ENCODE measurements at regions not wholly inside any gene's neighbourhood (a gene's known extent, or its start where the extent isn't known, plus 50 kb on each side); places are given as distances from the start of the nearest gene placed in this dataset.
"Not testable (repeated sequence)": the region's sequence is repeated elsewhere in the genome, so short reads cannot be mapped to it uniquely, and the experiment has no call there.

GRCh38 chr3:81863756-81864155 is 102.3 kb upstream of the GBE1 start:
- Mint-ChIP-seq H3K36me3 (ENCODE audit: low read depth) (no peaks in the 10 kb centered on the region), H3K4me1 (ENCODE audit: low read depth) (peaks cover 3% of the 10 kb centered on the region), H3K27ac (no peak overlapping the region), H3K9me3 (ENCODE audit: insufficient read depth) (no peaks in the 10 kb centered on the region), H3K27me3 (ENCODE audit: low read depth) (peaks cover 5% of the 10 kb centered on the region), H3K4me3 (no peak overlapping the region)
- ChIA-PET POLR2A (no interaction called here), CTCF (interaction anchor here (1.5 kb wide), 1 partner anchor 8 kb away, joined by 5 read pairs; no protein-coding TSS in a partner anchor)
- ATAC-seq (no peak), DNase-seq (no peak)

- CTCF ChIA-PET, result no interaction called here
- H3K36me3 Mint-ChIP-seq (ENCODE audit: low read depth), result no peaks in the 10 kb centered on the region
Observed at GRCh38 chr3:81861593-81861992, 100.1 kb upstream of the GBE1 start.

GRCh38 chr3:81859524-81859923 is 98.1 kb upstream of the GBE1 start:
- Mint-ChIP-seq H3K36me3 (ENCODE audit: low read depth) (no peaks in the 10 kb centered on the region), H3K27ac (no peak overlapping the region), H3K27me3 (ENCODE audit: low read depth) (peaks cover 5% of the 10 kb centered on the region), H3K9me3 (ENCODE audit: insufficient read depth) (no peaks in the 10 kb centered on the region), H3K4me1 (ENCODE audit: low read depth) (peaks cover 3% of the 10 kb centered on the region), H3K4me3 (no peak overlapping the region)
- ChIA-PET POLR2A (no interaction called here), CTCF (no interaction called here)
- ATAC-seq (no peak), DNase-seq (no peak)

More at GRCh38 chr3:81861593-81861992, 100.1 kb upstream of the GBE1 start:
- Mint-ChIP-seq H3K27me3 (ENCODE audit: low read depth) (peaks cover 5% of the 10 kb centered on the region), H3K4me3 (no peak overlapping the region), H3K27ac (no peak overlapping the region), H3K9me3 (ENCODE audit: insufficient read depth) (no peaks in the 10 kb centered on the region), H3K4me1 (ENCODE audit: low read depth) (peaks cover 3% of the 10 kb centered on the region)
- ATAC-seq (no peak), DNase-seq (no peak)
- POLR2A ChIA-PET, result no interaction called here

DNA sequence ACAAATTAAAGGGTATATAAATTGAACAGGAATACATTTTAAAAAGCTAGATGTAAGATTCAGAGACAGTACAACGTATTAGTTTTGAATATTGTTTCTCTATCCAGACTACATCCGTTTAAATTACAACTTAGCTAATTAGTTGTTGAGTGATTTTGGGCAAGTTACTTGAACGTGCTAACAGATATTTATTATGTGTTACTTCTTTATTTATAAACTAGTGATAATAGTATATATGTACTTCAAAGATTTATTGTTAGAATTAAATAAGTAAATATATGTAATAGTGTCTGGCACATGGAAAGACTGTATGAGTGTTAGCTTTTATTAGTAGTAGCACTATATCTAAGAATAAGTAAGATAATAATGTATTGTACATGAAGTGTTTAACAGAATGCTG is 92.0 kb upstream of the GBE1 start:
- ChIA-PET POLR2A (no interaction called here), CTCF (no interaction called here)
- Mint-ChIP-seq H3K27me3 (ENCODE audit: low read depth) (no peaks in the 10 kb centered on the region), H3K27ac (no peak overlapping the region), H3K4me3 (no peak overlapping the region), H3K36me3 (ENCODE audit: low read depth) (no peaks in the 10 kb centered on the region), H3K4me1 (ENCODE audit: low read depth) (no peaks in the 10 kb centered on the region), H3K9me3 (ENCODE audit: insufficient read depth) (no peaks in the 10 kb centered on the region)
- no peak for ATAC-seq
- DNase-seq, result no peak

GRCh38 chr3:81851176-81851575 is 89.7 kb upstream of the GBE1 start:
- Mint-ChIP-seq H3K4me3 (no peak overlapping the region), H3K27ac (no peak overlapping the region), H3K9me3 (ENCODE audit: insufficient read depth) (no peaks in the 10 kb centered on the region), H3K36me3 (ENCODE audit: low read depth) (no peaks in the 10 kb centered on the region), H3K4me1 (ENCODE audit: low read depth) (no peaks in the 10 kb centered on the region), H3K27me3 (ENCODE audit: low read depth) (no peaks in the 10 kb centered on the region)
- POLR2A ChIA-PET, result no interaction called here
- DNase-seq (no peak), ATAC-seq (no peak)
- CTCF ChIA-PET, result no interaction called here

DNA sequence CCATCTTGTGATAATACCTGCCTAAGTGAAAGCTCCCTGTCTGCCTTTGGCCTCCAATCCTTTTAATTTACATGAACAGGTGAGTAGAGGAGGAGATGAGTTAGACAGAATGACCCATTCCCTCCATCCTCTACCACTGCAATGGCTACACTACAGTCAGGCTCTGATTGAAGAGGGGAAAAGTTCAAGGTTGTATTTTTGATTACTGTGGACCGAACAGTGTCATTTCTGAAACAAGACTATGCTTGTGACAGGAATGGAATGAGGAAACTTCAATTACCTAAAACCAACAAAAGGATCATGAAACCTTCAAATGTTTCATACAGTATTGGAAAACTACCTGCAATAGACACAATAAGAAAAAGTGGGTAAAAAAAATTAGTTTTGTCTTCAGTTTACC is 85.5 kb upstream of the GBE1 start:
- no peak overlapping the region for H3K4me3 Mint-ChIP-seq
- ATAC-seq (no peak), DNase-seq (no peak)
- no peaks in the 10 kb centered on the region for H3K36me3 Mint-ChIP-seq (ENCODE audit: low read depth)
- no peaks in the 10 kb centered on the region for H3K27me3 Mint-ChIP-seq (ENCODE audit: low read depth)
- ChIA-PET POLR2A (no interaction called here), CTCF (no interaction called here)
- no peaks in the 10 kb centered on the region for H3K9me3 Mint-ChIP-seq (ENCODE audit: insufficient read depth)
- H3K4me1 Mint-ChIP-seq (ENCODE audit: low read depth), result no peaks in the 10 kb centered on the region
- H3K27ac Mint-ChIP-seq, result no peak overlapping the region

DNA sequence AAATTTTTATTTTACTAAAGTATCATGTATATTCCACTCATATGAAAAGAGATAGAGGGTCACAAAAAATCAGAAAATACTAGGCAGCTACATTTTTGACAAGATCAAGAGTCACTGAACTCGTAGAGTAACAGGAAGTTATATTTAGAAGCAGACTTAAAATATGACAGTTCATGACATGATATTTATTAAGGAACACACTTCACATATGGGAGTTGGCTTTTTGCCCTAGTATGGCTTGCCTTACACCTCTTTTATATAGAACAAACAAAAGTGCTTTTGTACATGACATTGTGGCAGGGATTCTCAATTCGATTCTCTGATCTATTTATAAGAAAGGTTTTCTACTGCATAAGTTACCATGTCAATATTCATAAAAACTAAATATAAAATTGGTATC is 80.1 kb upstream of the GBE1 start:
- Mint-ChIP-seq H3K4me3 (no peak overlapping the region), H3K36me3 (ENCODE audit: low read depth) (no peaks in the 10 kb centered on the region), H3K4me1 (ENCODE audit: low read depth) (no peaks in the 10 kb centered on the region), H3K27me3 (ENCODE audit: low read depth) (no peaks in the 10 kb centered on the region), H3K27ac (no peak overlapping the region), H3K9me3 (ENCODE audit: insufficient read depth) (no peaks in the 10 kb centered on the region)
- ChIA-PET POLR2A (no interaction called here), CTCF (no interaction called here)
- no peak for ATAC-seq
- DNase-seq, result no peak

GRCh38 chr3:81839504-81840094 is 78.2 kb upstream of the GBE1 start:
- Mint-ChIP-seq H3K36me3 (ENCODE audit: low read depth) (no peaks in the 10 kb centered on the region), H3K9me3 (ENCODE audit: insufficient read depth) (no peaks in the 10 kb centered on the region), H3K27me3 (ENCODE audit: low read depth) (no peaks in the 10 kb centered on the region), H3K4me1 (ENCODE audit: low read depth) (no peaks in the 10 kb centered on the region), H3K27ac (no peak overlapping the region), H3K4me3 (no peak overlapping the region)
- DNase-seq, result no peak
- ChIA-PET CTCF (no interaction called here), POLR2A (no interaction called here)
- ATAC-seq, result no peak

GRCh38 chr3:81838457-81838856 is 77.0 kb upstream of the GBE1 start:
- Mint-ChIP-seq H3K4me1 (ENCODE audit: low read depth) (no peaks in the 10 kb centered on the region), H3K9me3 (ENCODE audit: insufficient read depth) (no peaks in the 10 kb centered on the region), H3K4me3 (no peak overlapping the region), H3K36me3 (ENCODE audit: low read depth) (no peaks in the 10 kb centered on the region), H3K27me3 (ENCODE audit: low read depth) (no peaks in the 10 kb centered on the region), H3K27ac (no peak overlapping the region)
- ATAC-seq, result no peak
- ChIA-PET CTCF (no interaction called here), POLR2A (no interaction called here)
- no peak for DNase-seq

GRCh38 chr3:81837071-81837593 is 75.7 kb upstream of the GBE1 start:
- POLR2A ChIA-PET, result no interaction called here
- H3K9me3 Mint-ChIP-seq (ENCODE audit: insufficient read depth), result no peaks in the 10 kb centered on the region
- CTCF ChIA-PET, result no interaction called here
- ATAC-seq, result no peak
- H3K27me3 Mint-ChIP-seq (ENCODE audit: low read depth), result no peaks in the 10 kb centered on the region
- no peak overlapping the region for H3K27ac Mint-ChIP-seq
- no peaks in the 10 kb centered on the region for H3K4me1 Mint-ChIP-seq (ENCODE audit: low read depth)
- no peaks in the 10 kb centered on the region for H3K36me3 Mint-ChIP-seq (ENCODE audit: low read depth)
- no peak overlapping the region for H3K4me3 Mint-ChIP-seq
- DNase-seq, result no peak

DNA sequence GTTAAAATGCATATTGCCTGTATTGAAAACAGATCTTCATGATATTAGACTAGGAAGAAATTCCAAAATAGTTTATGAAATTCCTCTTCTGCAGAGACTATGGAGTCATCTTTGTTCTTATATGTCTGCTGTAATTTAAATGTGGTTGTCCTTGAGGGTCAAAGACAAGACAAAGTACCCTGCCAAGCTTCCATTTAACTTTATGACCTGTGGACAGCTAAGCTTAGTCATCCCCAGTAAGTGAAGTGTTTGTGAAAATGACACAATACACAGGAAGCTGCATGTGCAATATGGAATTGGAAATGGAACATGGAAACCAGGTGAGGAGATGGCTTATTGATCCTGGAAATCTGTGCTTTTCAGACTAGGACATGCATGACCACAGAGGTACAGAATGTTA is 68.5 kb upstream of the GBE1 start:
- no peak for ATAC-seq
- no peaks in the 10 kb centered on the region for H3K4me1 Mint-ChIP-seq (ENCODE audit: low read depth)
- no peaks in the 10 kb centered on the region for H3K36me3 Mint-ChIP-seq (ENCODE audit: low read depth)
- DNase-seq, result no peak
- POLR2A ChIA-PET, result no interaction called here
- H3K4me3 Mint-ChIP-seq, result no peak overlapping the region
- no peaks in the 10 kb centered on the region for H3K27me3 Mint-ChIP-seq (ENCODE audit: low read depth)
- H3K27ac Mint-ChIP-seq, result no peak overlapping the region
- CTCF ChIA-PET, result no interaction called here
- no peaks in the 10 kb centered on the region for H3K9me3 Mint-ChIP-seq (ENCODE audit: insufficient read depth)

DNA sequence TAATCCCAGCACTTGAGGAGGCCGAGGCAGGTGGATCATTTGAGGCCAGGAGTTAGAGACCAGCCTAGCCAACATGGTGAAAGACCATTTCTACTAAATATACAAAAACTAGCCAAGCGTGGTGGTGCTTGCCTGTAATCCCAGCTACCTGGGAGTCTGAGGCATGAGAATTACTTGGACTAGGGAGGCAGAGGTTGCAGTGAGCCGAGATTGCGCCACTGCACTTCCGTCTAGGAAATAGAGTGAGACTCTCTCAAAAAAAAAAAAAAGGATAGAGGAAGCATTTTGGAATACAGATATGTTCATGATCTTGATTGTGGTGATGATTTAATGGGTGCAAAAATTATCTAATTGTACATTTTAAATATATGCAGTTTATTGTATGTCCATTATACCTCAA is 67.8 kb upstream of the GBE1 start:
- H3K4me1 Mint-ChIP-seq (ENCODE audit: low read depth); CTCF ChIA-PET; H3K27ac Mint-ChIP-seq; DNase-seq; H3K36me3 Mint-ChIP-seq (ENCODE audit: low read depth); H3K27me3 Mint-ChIP-seq (ENCODE audit: low read depth); H3K4me3 Mint-ChIP-seq; H3K9me3 Mint-ChIP-seq (ENCODE audit: insufficient read depth); POLR2A ChIA-PET; ATAC-seq: not testable (repeated sequence)

- no peak for DNase-seq
- no peaks in the 10 kb centered on the region for H3K4me1 Mint-ChIP-seq (ENCODE audit: low read depth)
- no peak overlapping the region for H3K27ac Mint-ChIP-seq
- H3K9me3 Mint-ChIP-seq (ENCODE audit: insufficient read depth), result no peaks in the 10 kb centered on the region
- ATAC-seq, result no peak
- H3K27me3 Mint-ChIP-seq (ENCODE audit: low read depth), result no peaks in the 10 kb centered on the region
- ChIA-PET POLR2A (no interaction called here), CTCF (no interaction called here)
- H3K4me3 Mint-ChIP-seq, result no peak overlapping the region
- H3K36me3 Mint-ChIP-seq (ENCODE audit: low read depth), result no peaks in the 10 kb centered on the region
Observed at GRCh38 chr3:81823882-81824395, 62.5 kb upstream of the GBE1 start.

Measured in activated CD8-positive, alpha-beta T cell treated with anti-CD3 and anti-CD28 coated beads, Interleukin-2, amount 10 ng/mL, durations not matched to agents 7 days and 5 days (primary cell).